Brain microvascular endothelial cell (primary cell): ENCODE measurements at regions not wholly inside any gene's neighbourhood (a gene's known extent, or its start where the extent isn't known, plus 50 kb on each side); places are given as distances from the start of the nearest gene placed in this dataset.

Experiments used
- DNase-seq: peaks from one replicate; pipeline ENCODE4 v3.0.0-alpha.2; 2020
- H3K27ac ChIP-seq: fragments of 250-450 bp; sonication (Bioruptor Pico); 2 replicates; pipeline ENCODE4 v1.5.1; 2020; ENCODE audit warnings: mild to moderate bottlenecking, moderate library complexity
- H3K27me3 ChIP-seq: fragments of 250-450 bp; sonication (Bioruptor Pico); replicated peaks from 2 replicates; pipeline ENCODE4 v1.5.1; 2020; ENCODE audit warnings: mild to moderate bottlenecking
- H3K36me3 ChIP-seq: fragments of 250-450 bp; sonication (Bioruptor Pico); replicated peaks from 2 replicates; pipeline ENCODE4 v1.5.1; 2020; ENCODE audit warnings: mild to moderate bottlenecking
- H3K4me3 ChIP-seq: 2 replicates; pipeline ENCODE4 v1.5.1; 2011; ENCODE audit warnings: low read depth, mild to moderate bottlenecking, control low read depth, low read length, moderate library complexity
- CTCF ChIP-seq: IDR thresholded peaks from 2 replicates; pipeline ENCODE4 v1.5.1; 2011; ENCODE audit warnings: low read depth, mild to moderate bottlenecking, moderate library complexity, low read length, control low read depth, inconsistent platforms; ENCODE audit errors: missing control alignments
- in situ Hi-C: cut with HindIII; loops from 2 replicates; pipeline ENCODE4 v1.10.0; 2017; ENCODE audit warnings: low sequenced_read_pairs, low pct_ligation_motif_present

- in situ Hi-C loops: no loop called here
- H3K4me3 ChIP-seq: no peak overlapping the region
- H3K27me3 ChIP-seq: no peaks in the 10 kb centered on the region
- no peaks in the 10 kb centered on the region for H3K36me3 ChIP-seq
- DNase-seq: no peak
- no peak overlapping the region for H3K27ac ChIP-seq
- TF ChIP-seq CTCF: no peak
These were observed 719.5 kb downstream of the XPNPEP1 start for GRCh38 chr10:109203646-109204353.

- DNase-seq: no peak
- H3K27ac ChIP-seq: no peak overlapping the region
- in situ Hi-C loops: no loop called here
- no peak for TF ChIP-seq CTCF
- H3K36me3 ChIP-seq: no peaks in the 10 kb centered on the region
- no peaks in the 10 kb centered on the region for H3K27me3 ChIP-seq
- H3K4me3 ChIP-seq: no peak overlapping the region
These were observed 721.2 kb downstream of the XPNPEP1 start for GRCh38 chr10:109202111-109202510.

- DNase-seq: no peak
- H3K27ac ChIP-seq: no peak overlapping the region
- no peak for TF ChIP-seq CTCF
- H3K27me3 ChIP-seq: no peaks in the 10 kb centered on the region
- in situ Hi-C loops: no loop called here
- no peaks in the 10 kb centered on the region for H3K36me3 ChIP-seq
- no peak overlapping the region for H3K4me3 ChIP-seq
These were observed 722.7 kb downstream of the XPNPEP1 start for GRCh38 chr10:109200646-109201045.

- Histone ChIP-seq H3K4me3 (no peak overlapping the region), H3K36me3 (no peaks in the 10 kb centered on the region), H3K27ac (no peak overlapping the region), H3K27me3 (no peaks in the 10 kb centered on the region)
- TF ChIP-seq CTCF: no peak
- in situ Hi-C loops: no loop called here
- DNase-seq: no peak
These were observed 731.5 kb downstream of the XPNPEP1 start for GRCh38 chr10:109191823-109192222.

GRCh38 chr10:109191341-109191740 is 732.0 kb downstream of the XPNPEP1 start:
- no peak for TF ChIP-seq CTCF
- H3K27ac ChIP-seq: no peak overlapping the region
- in situ Hi-C loops: no loop called here
- no peaks in the 10 kb centered on the region for H3K27me3 ChIP-seq
- no peak for DNase-seq
- no peaks in the 10 kb centered on the region for H3K36me3 ChIP-seq
- no peak overlapping the region for H3K4me3 ChIP-seq

GRCh38 chr10:109187677-109188076 is 735.6 kb downstream of the XPNPEP1 start:
- H3K27ac ChIP-seq: no peak overlapping the region
- no peak for DNase-seq
- H3K36me3 ChIP-seq: no peaks in the 10 kb centered on the region
- H3K4me3 ChIP-seq: no peak overlapping the region
- in situ Hi-C loops: no loop called here
- TF ChIP-seq CTCF: no peak
- no peaks in the 10 kb centered on the region for H3K27me3 ChIP-seq
